ENCODE measurements at regions not wholly inside any gene's neighbourhood (a gene's known extent, or its start where the extent isn't known, plus 50 kb on each side); places are given as distances from the start of the nearest gene placed in this dataset.

GRCh38 chr3:197421021-197421420 is 122.6 kb upstream of the DLG1 start:
- H3K36me3 Mint-ChIP-seq (ENCODE audit: low read depth, unreplicated experiment), result no peaks in the 10 kb centered on the region
- no peak overlapping the region for H3K4me3 Mint-ChIP-seq (ENCODE audit: unreplicated experiment)
- peaks cover 5% of the 10 kb centered on the region for H3K4me1 Mint-ChIP-seq (ENCODE audit: unreplicated experiment)
- TF ChIP-seq CTCF (IDR thresholded peaks at IDR 0.05; ENCODE audit: unreplicated experiment), result no peak
- H3K9me3 Mint-ChIP-seq (ENCODE audit: unreplicated experiment), result no peaks in the 10 kb centered on the region
- peaks cover 5% of the 10 kb centered on the region for H3K27me3 Mint-ChIP-seq (ENCODE audit: unreplicated experiment)
- no peak overlapping the region for H3K27ac Mint-ChIP-seq (ENCODE audit: unreplicated experiment)
- DNase-seq (ENCODE audit: low spot score), result no peak

GRCh38 chr3:197420566-197420965 is 122.2 kb upstream of the DLG1 start:
- Mint-ChIP-seq H3K36me3 (ENCODE audit: low read depth, unreplicated experiment) (no peaks in the 10 kb centered on the region), H3K9me3 (ENCODE audit: unreplicated experiment) (no peaks in the 10 kb centered on the region), H3K4me1 (ENCODE audit: unreplicated experiment) (peaks cover 5% of the 10 kb centered on the region), H3K27ac (ENCODE audit: unreplicated experiment) (no peak overlapping the region), H3K4me3 (ENCODE audit: unreplicated experiment) (no peak overlapping the region), H3K27me3 (ENCODE audit: unreplicated experiment) (peaks cover 5% of the 10 kb centered on the region)
- no peak for DNase-seq (ENCODE audit: low spot score)
- no peak for TF ChIP-seq CTCF (IDR thresholded peaks at IDR 0.05; ENCODE audit: unreplicated experiment)

GRCh38 chr3:197420115-197420514 is 121.7 kb upstream of the DLG1 start:
- Mint-ChIP-seq H3K9me3 (ENCODE audit: unreplicated experiment) (no peaks in the 10 kb centered on the region), H3K36me3 (ENCODE audit: low read depth, unreplicated experiment) (no peaks in the 10 kb centered on the region), H3K4me3 (ENCODE audit: unreplicated experiment) (no peak overlapping the region), H3K27ac (ENCODE audit: unreplicated experiment) (no peak overlapping the region), H3K27me3 (ENCODE audit: unreplicated experiment) (peaks cover 5% of the 10 kb centered on the region), H3K4me1 (ENCODE audit: unreplicated experiment) (peaks cover 5% of the 10 kb centered on the region)
- no peak for TF ChIP-seq CTCF (IDR thresholded peaks at IDR 0.05; ENCODE audit: unreplicated experiment)
- DNase-seq (ENCODE audit: low spot score), result no peak

GRCh38 chr3:197419696-197420095 is 121.3 kb upstream of the DLG1 start:
- Mint-ChIP-seq H3K27ac (ENCODE audit: unreplicated experiment) (no peak overlapping the region), H3K9me3 (ENCODE audit: unreplicated experiment) (no peaks in the 10 kb centered on the region), H3K36me3 (ENCODE audit: low read depth, unreplicated experiment) (no peaks in the 10 kb centered on the region), H3K4me3 (ENCODE audit: unreplicated experiment) (no peak overlapping the region), H3K27me3 (ENCODE audit: unreplicated experiment) (peaks cover 2% of the 10 kb centered on the region), H3K4me1 (ENCODE audit: unreplicated experiment) (peaks cover 5% of the 10 kb centered on the region)
- no peak for DNase-seq (ENCODE audit: low spot score)
- no peak for TF ChIP-seq CTCF (IDR thresholded peaks at IDR 0.05; ENCODE audit: unreplicated experiment)

- no peak for TF ChIP-seq CTCF (IDR thresholded peaks at IDR 0.05; ENCODE audit: unreplicated experiment)
- Mint-ChIP-seq H3K27ac (ENCODE audit: unreplicated experiment) (no peak overlapping the region), H3K36me3 (ENCODE audit: low read depth, unreplicated experiment) (no peaks in the 10 kb centered on the region), H3K27me3 (ENCODE audit: unreplicated experiment) (peaks cover 2% of the 10 kb centered on the region), H3K4me3 (ENCODE audit: unreplicated experiment) (no peak overlapping the region), H3K9me3 (ENCODE audit: unreplicated experiment) (no peaks in the 10 kb centered on the region), H3K4me1 (ENCODE audit: unreplicated experiment) (peaks cover 5% of the 10 kb centered on the region)
- no peak for DNase-seq (ENCODE audit: low spot score)
Observed at GRCh38 chr3:197417911-197418618, 119.7 kb upstream of the DLG1 start.
